HuH-7 (cell line): ENCODE measurements at regions not wholly inside any gene's neighbourhood (a gene's known extent, or its start where the extent isn't known, plus 50 kb on each side); places are given as distances from the start of the nearest gene placed in this dataset.
"Not testable (repeated sequence)": the region's sequence is repeated elsewhere in the genome, so short reads cannot be mapped to it uniquely, and the experiment has no call there.

ENCODE experiments used
- DNase-seq: peaks from one replicate; pipeline ENCODE4 v3.0.0; 2011; ENCODE audit warnings: low spot score

GRCh38 chr3:8143186-8143585 is 358.4 kb upstream of the LMCD1 start:
- no peak for DNase-seq

- DNase-seq: no peak
These were observed 356.0 kb upstream of the LMCD1 start for GRCh38 chr3:8145661-8146060.

- DNase-seq: no peak
These were observed 353.9 kb upstream of the LMCD1 start for GRCh38 chr3:8147711-8148110.

- DNase-seq: no peak
These were observed 348.7 kb upstream of the LMCD1 start for GRCh38 chr3:8152821-8153418.

GRCh38 chr3:8153800-8154199 is 347.8 kb upstream of the LMCD1 start:
- no peak for DNase-seq

GRCh38 chr3:8154617-8155016 is 347.0 kb upstream of the LMCD1 start:
- no peak for DNase-seq

GRCh38 chr3:8156138-8156537 is 345.5 kb upstream of the LMCD1 start:
- DNase-seq: no peak

- DNase-seq: no peak
These were observed 344.8 kb upstream of the LMCD1 start for GRCh38 chr3:8156831-8157230.

- DNase-seq: no peak
These were observed 344.0 kb upstream of the LMCD1 start for GRCh38 chr3:8157640-8158039.

GRCh38 chr3:8164145-8164544 is 337.5 kb upstream of the LMCD1 start:
- DNase-seq: no peak

- DNase-seq: no peak
These were observed 335.6 kb upstream of the LMCD1 start for GRCh38 chr3:8166014-8166413.

- DNase-seq: no peak
These were observed 330.6 kb upstream of the LMCD1 start for GRCh38 chr3:8170971-8171508.

- DNase-seq: no peak
These were observed 327.7 kb upstream of the LMCD1 start for GRCh38 chr3:8173892-8174291.

- DNase-seq: not testable (repeated sequence)
These were observed 324.7 kb upstream of the LMCD1 start for GRCh38 chr3:8176759-8177483.

GRCh38 chr3:8178516-8178915 is 323.1 kb upstream of the LMCD1 start:
- DNase-seq: not testable (repeated sequence)

GRCh38 chr3:8182904-8183303 is 318.7 kb upstream of the LMCD1 start:
- no peak for DNase-seq

GRCh38 chr3:8183627-8184026 is 318.0 kb upstream of the LMCD1 start:
- DNase-seq: no peak

- no peak for DNase-seq
These were observed 315.4 kb upstream of the LMCD1 start for GRCh38 chr3:8186213-8186612.

GRCh38 chr3:8187996-8188395 is 313.6 kb upstream of the LMCD1 start:
- no peak for DNase-seq

- no peak for DNase-seq
These were observed 312.6 kb upstream of the LMCD1 start for GRCh38 chr3:8189051-8189450.

- no peak for DNase-seq
These were observed 310.2 kb upstream of the LMCD1 start for GRCh38 chr3:8191406-8191805.

GRCh38 chr3:8197384-8197783 is 304.2 kb upstream of the LMCD1 start:
- DNase-seq: no peak

- DNase-seq: no peak
These were observed 303.0 kb upstream of the LMCD1 start for GRCh38 chr3:8198605-8199004.

GRCh38 chr3:8200996-8201395 is 300.6 kb upstream of the LMCD1 start:
- no peak for DNase-seq
